ENCODE measurements at regions not wholly inside any gene's neighbourhood (a gene's known extent, or its start where the extent isn't known, plus 50 kb on each side); places are given as distances from the start of the nearest gene placed in this dataset.

- DNase-seq, result peak in 1 of 2 experiments; percentile 6
These were observed 306.2 kb downstream of the MATN1 start for GRCh38 chr1:30417001-30417700.

GRCh38 chr1:30416221-30416820 is 307.1 kb downstream of the MATN1 start:
- peak in 1 of 2 experiments; percentile 4 for DNase-seq

- DNase-seq, result no peak
These were observed 308.0 kb downstream of the MATN1 start for GRCh38 chr1:30415171-30415940.

- DNase-seq, result no peak
These were observed 308.6 kb downstream of the MATN1 start for GRCh38 chr1:30414851-30415165.

DNA sequence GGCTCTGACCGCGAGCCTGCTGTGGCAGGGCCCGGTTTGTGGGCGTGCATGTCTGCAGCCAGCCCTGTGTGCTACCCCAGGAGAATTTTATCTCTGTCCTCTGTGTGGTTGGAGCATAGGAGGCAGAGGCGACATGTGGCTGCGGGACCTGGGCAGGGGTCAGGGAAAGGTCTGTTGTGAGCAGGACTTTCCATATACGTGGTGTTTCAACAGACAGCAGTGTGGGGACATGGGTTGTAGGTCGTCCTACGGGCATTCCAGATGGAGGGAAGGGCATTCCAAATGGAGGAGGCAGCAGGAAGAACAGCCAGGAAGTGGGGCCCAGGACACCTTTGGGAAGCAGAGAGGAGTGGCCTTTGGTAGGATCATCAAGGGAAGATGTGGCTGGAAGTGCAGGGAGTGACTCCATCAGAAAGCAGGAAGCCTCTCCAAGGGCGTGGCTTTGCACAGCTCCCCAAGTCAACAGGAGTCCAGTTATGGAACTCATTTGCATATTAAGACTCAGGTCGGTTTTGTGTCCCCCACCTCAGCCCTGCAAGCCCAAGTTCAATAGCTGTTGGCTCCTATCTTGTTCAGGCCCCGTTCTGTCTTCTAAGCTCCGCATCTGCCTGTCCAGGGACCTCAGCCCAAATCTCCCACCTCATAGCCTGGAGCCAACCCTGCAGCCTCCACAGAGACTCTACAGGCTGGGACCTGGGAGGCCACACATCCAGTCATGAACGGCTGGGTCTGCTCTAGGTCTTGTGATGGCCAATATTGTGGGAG is 309.1 kb downstream of the MATN1 start:
- peak in 1 of 2 experiments; percentile 3 for DNase-seq

GRCh38 chr1:30413606-30414005 is 309.8 kb downstream of the MATN1 start:
- peak in 1 of 2 experiments; percentile 10 for DNase-seq

DNA sequence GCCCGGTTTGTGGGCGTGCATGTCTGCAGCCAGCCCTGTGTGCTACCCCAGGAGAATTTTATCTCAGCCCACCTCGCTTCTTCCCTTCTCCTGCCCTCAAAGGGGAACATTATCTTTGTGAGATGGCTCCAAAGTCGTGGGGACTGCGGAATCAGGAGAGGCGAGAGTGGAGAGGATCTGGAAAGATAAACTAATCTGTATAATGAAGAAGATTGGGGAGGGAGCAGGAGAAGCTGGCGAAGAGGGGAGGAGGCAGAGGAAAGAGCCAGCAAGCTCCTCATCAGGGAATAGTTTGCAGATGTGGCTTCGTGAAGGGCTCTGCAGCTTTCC is 310.3 kb downstream of the MATN1 start:
- no peak for DNase-seq

- DNase-seq, result peak in 1 of 2 experiments; percentile 11
These were observed 310.9 kb downstream of the MATN1 start for GRCh38 chr1:30412241-30413110.

GRCh38 chr1:30411206-30411605 is 312.2 kb downstream of the MATN1 start:
- no peak for DNase-seq

DNA sequence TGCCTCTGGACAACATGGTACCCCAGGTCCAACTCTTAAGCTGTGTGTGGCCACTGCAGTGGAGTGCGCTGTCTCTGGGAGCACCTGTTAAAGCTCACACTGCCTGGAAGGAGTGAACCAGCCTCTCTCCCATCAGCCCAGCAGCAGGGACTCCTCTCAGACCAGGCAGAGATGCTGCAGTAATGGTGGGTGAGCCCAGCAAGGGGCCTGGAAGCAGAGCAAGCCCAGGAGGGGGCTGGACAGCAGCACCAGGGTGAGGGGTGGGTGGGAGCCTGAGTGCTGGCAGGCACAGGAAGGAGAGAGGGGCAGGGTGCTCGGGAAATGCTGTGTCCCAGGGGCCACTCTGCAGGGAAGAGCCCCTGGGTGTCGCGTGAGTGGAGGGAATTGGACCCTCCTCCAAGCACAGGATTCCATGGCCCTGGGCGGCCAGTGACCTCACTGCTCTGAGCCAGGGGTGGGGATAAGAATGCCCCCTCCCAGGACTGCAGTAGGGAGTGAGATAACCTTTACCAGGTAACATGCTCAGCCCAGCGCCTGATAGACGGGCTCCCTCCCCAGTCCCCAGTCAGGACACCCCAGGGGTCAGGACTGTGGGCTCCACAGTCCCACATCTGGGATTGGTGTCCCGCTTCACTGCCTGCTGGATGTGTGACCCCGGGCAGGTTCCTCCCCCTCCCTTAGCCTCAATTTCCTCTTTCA is 313.1 kb downstream of the MATN1 start:
- peak; percentile 2 to 9 for DNase-seq

- DNase-seq, result peak; percentile 4 to 7
These were observed 313.8 kb downstream of the MATN1 start for GRCh38 chr1:30409476-30410152.

- peak in 1 of 2 experiments; percentile 6 for DNase-seq
These were observed 315.4 kb downstream of the MATN1 start for GRCh38 chr1:30407865-30408580.

GRCh38 chr1:30406996-30407864 is 316.2 kb downstream of the MATN1 start:
- peak; percentile 2 to 9 for DNase-seq

DNA sequence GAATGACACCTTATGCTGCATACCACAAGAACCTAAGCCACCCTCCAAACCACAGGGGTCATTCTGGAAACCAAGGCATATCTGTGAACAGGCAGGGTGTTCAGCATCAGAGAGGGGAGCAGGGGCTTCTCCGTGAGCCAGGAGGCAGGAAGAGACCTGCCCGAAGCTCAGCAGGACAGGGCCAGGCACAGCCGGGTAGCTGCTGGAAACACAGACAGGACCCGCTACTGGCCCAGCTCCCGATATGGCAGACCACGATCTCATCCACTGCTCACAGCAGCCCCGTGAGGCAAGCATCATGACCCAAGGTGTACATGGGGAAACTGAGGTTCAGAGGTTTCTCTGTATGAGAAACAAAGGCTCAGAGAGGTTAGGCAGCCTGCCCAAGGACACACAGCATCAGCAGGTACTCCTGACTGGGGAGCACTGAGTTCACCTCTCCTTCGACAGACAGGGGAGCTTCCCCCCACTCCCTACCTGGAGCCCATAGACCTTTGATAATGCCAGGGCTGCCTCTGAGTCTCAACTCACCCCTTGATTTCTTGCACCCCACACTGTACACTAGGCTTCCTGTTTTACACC is 317.7 kb downstream of the MATN1 start:
- DNase-seq, result no peak

DNA sequence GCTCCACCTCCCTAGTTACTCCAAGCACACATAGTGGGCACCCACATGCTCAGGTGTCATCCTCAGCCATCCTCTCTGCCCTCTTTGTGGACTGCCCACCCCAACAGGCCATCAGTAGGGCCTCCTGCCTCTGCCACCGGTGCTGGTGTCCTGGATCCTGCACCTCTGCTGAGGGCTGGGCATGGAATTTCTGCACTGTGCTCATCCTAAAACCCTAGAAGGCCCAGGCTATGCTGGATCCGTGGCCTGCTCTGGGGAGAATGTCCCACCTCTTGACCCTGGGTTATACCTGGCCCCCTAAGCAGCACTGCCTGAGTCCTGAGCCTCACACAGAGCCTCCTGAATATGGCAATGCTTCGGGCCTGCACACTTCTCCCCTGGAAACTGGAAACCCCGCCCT is 318.3 kb downstream of the MATN1 start:
- DNase-seq, result no peak

- DNase-seq, result no peak
These were observed 319.0 kb downstream of the MATN1 start for GRCh38 chr1:30404341-30404740.

DNA sequence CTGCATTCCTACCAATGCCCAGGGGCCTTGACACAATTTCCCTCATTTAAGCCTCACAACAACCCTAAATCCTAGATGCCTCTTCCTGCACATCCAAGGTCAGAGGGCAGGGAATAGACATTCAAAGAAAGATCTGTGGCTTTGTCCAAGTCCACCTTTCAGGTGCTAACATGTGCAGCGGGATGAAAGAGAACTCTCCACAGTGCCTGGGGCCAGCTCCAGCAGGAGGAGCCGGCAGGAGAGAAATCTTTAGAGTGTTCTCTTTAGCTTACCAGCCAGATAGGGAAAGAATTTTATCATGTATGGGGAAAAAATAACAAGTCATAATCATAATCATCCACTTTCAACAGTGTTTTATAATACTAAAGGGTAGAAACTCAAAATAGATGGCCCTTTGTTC is 319.7 kb downstream of the MATN1 start:
- DNase-seq, result no peak

DNA sequence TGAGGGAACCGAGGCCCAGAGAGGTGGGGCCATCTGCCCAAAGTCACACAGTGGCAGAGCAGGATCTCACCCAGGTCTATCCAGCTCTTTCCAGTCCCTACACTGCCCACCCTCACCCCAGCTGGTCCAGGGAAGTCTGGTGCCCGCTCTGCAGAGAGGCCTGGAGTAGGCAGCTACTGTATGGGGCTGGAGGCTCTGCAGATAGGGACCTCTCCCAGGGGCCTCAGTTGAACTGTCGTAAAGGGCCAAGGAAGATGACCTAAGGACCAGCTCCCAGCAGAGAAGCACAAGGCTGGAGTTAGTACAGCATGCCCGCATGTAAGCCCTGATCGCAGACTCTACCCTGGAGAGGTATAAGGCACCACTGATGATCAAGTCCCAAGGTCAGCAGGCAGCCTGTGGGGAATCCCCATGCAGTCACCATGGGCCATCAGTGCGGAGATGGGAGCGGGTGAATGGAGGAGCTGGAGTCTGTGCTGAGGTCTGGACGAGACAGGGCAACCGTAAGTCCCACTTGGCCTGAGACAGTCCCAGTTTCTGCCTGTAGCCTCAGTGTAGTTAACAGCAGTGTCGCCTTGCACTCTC is 320.2 kb downstream of the MATN1 start:
- DNase-seq, result no peak

GRCh38 chr1:30402031-30402430 is 321.4 kb downstream of the MATN1 start:
- DNase-seq, result no peak

Measured in activated T-cell treated with anti-CD3 and anti-CD28 coated beads, Interleukin-2, amount 50 U/mL, for 48 hours (primary cell).